GM13976 (cell line): ENCODE measurements at regions not wholly inside any gene's neighbourhood (a gene's known extent, or its start where the extent isn't known, plus 50 kb on each side); places are given as distances from the start of the nearest gene placed in this dataset.

Experiments used
- DNase-seq: peaks from one replicate; pipeline ENCODE4 v3.0.0; 2012; ENCODE audit warnings: low spot score
- CTCF ChIP-seq: IDR thresholded peaks from 2 replicates; pipeline ENCODE4 v1.5.1; 2012; ENCODE audit warnings: borderline replicate concordance, mild to moderate bottlenecking; ENCODE audit not compliant: insufficient read depth; ENCODE audit errors: extremely low read depth, missing control alignments, control extremely low read depth
- in situ Hi-C: fragments of 300-500 bp; cut with MboI; formaldehyde crosslinking; loops from one replicate; pipeline ENCODE4 v1.12.0; 2022; ENCODE audit warnings: low sequenced_read_pairs, mixed read lengths, inconsistent platforms; ENCODE audit not compliant: unreplicated experiment

- no peak for DNase-seq
- TF ChIP-seq CTCF: no peak
- in situ Hi-C loops: no loop called here
Measured at GRCh38 chrX:10021461-10022272, 54.5 kb downstream of the CLDN34 start.

GRCh38 chrX:10022273-10022541 is 55.0 kb downstream of the CLDN34 start:
- TF ChIP-seq CTCF: no peak
- in situ Hi-C loops: no loop called here
- DNase-seq: no peak

DNA sequence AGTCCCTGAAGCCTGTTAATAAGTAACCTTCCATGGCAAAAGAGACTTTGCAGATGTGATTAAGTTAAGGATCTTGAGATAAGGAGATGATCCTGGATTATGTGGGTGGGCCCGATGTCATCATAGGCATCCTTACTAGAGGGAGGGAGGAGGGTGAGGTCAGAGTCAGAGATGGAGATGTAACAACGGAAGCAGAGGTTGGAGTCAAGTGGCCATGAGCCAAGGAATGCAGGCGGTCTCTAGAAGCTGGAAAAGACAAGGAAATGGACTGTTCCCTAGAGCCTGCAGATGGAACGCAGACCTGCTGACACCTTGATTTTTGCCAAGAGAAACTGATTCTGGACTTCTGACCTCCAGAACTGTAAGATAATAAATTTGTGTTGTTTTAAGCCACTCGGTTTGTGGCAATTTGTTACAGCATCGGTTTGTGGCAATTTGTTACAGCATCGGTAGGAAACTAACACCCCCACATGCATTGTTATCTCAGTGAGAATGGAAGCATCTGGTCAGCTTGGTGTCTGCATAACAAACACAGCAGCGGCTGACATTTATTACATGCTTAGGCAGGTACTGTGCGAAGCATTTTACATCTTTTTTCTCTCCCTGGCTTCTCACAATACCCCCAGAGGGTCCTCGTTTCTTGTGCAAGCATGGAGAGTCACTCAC is 55.6 kb downstream of the CLDN34 start:
- in situ Hi-C loops: no loop called here
- no peak for TF ChIP-seq CTCF
- DNase-seq: no peak

DNA sequence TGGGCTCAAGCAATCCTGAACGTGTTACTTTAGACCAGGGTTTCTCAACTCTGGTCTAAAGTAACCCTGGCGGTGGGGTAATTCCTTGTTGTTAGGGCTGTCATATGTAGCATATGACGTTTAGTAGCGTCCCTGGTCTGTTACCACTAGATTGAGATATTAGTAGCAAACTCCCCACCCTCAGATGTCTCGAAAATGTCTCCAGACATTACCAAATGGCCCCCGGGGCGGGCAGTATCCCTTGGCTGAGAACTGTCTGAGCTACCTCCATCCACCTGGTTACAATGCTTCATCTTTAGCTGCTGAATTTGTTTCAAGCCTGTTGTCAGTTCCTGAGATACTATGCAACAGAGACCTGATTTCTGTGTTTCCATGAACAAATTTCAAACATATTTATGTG is 56.7 kb downstream of the CLDN34 start:
- in situ Hi-C loops: no loop called here
- DNase-seq: no peak
- TF ChIP-seq CTCF: no peak

DNA sequence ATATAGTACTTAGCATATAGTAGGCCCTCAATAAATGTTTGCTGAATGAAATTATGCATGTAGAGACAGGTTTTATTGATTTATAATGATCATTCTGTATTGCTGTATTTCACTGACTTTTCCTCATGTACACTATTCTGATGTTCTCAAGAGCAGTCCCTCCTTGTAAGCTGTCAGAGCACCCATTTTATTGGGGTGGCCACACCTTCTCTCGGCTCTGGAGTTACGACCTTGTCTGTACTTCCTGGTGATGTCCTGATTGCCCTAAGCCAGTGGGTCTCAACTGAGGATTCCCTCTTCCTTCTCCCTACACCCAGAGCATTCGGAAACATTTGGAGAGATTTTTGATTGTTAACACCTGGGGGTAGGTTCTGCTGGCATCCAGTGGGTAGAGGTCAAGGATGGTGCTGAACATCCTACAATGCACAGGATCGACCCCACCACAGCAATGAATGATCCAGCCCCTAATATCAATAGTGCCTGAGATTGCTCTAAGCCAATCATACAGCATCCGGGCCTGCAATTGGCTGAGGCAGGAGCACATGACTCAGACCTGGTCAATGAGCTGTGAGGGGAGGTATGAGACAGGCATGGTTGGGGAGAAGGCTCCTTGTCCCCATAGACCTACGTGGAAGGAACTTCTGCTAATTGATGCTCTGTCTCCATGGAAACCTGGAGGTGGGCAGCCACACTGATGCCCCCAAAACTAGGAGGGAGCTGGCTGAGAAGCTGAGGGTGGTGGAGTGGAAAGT is 58.8 kb downstream of the CLDN34 start:
- DNase-seq: no peak
- in situ Hi-C loops: no loop called here
- no peak for TF ChIP-seq CTCF

GRCh38 chrX:10028283-10029104 is 61.3 kb downstream of the CLDN34 start:
- in situ Hi-C loops: no loop called here
- TF ChIP-seq CTCF: no peak
- DNase-seq: no peak
